ENCODE measurements at regions not wholly inside any gene's neighbourhood (a gene's known extent, or its start where the extent isn't known, plus 50 kb on each side); places are given as distances from the start of the nearest gene placed in this dataset.

DNA sequence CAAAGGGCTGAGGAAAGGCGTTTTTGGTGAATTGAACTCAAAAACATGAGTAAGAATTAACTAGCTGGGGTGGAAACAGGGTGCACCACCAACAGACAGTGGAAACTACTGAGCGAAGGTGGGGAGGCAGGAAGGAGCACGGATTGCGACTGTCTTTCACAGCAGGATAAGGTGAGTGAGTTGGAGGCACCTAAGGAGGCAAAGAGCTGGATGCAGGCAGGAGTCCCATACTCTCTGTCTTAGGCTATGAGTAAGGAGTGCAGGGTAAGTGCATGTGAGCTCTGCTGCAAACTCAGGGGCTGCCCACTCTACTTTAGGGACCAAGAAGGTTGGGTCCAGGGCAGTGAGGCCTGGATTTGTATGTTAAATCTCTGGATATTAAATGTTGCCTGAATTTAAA lies 333.1 kb upstream of the ZNF521 start:
- no peak overlapping the region for H3K27ac Mint-ChIP-seq
- no peaks in the 10 kb centered on the region for H3K4me1 Mint-ChIP-seq (ENCODE audit: low read depth)
- CTCF ChIA-PET = no interaction called here

DNA sequence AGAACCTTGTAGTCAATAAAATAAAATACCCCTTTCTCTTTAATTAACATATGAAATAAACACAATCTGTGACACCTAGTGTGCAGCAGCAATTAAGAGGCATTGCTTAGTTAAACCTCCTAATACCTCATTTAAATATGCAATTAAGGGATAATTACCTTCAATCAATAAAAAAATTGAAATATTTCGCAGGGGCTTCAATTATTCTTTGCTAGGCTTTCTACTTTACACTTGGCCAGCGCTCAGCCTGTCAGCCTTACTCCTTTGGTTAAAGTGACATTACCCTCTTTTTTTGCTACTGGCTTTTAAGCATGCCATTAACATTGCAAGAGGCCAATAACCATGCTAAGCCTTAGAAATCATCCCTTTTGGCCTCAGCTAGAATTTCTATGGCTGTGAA lies 327.5 kb upstream of the ZNF521 start:
- intact Hi-C loops (cut with micrococcal nuclease) = loop anchor here (10.0 kb wide), 1 partner anchor 65 kb away; no protein-coding TSS in a partner anchor
- Mint-ChIP-seq H3K9me3 (no peaks in the 10 kb centered on the region), H3K4me1 (ENCODE audit: low read depth) (no peaks in the 10 kb centered on the region), H3K4me3 (no peak overlapping the region), H3K27ac (no peak overlapping the region), H3K36me3 (ENCODE audit: low read depth) (no peaks in the 10 kb centered on the region), H3K27me3 (ENCODE audit: low read depth) (no peaks in the 10 kb centered on the region)
- CTCF ChIA-PET = no interaction called here
- DNase-seq = no peak

More for the DNA sequence above, 333.1 kb upstream of the ZNF521 start:
- intact Hi-C loops (cut with micrococcal nuclease) = no loop called here
- DNase-seq = no peak
- Mint-ChIP-seq H3K27me3 (ENCODE audit: low read depth) (peaks cover 3% of the 10 kb centered on the region), H3K36me3 (ENCODE audit: low read depth) (no peaks in the 10 kb centered on the region), H3K4me3 (no peak overlapping the region), H3K9me3 (no peaks in the 10 kb centered on the region)

DNA sequence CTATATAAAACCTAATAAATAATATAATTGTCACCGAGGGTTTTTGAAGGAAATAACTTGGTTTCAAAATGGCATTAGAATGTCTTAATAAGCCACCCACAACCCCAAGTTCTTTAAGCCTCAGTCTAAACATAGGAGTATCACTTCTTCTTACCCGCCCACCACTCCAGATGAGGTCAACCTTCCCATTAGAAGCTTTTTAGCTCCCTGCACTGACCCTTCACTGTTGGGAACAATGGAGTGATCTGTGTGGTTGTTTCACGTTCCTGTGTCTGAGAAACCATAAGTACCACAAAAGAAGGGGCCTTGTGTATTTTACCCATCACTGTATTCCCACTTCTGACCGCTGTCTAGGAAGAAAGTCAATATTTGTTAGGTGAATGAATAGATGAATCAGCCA lies 326.3 kb upstream of the ZNF521 start:
- Mint-ChIP-seq H3K9me3 (no peaks in the 10 kb centered on the region), H3K36me3 (ENCODE audit: low read depth) (no peaks in the 10 kb centered on the region), H3K27me3 (ENCODE audit: low read depth) (no peaks in the 10 kb centered on the region), H3K4me3 (no peak overlapping the region), H3K4me1 (ENCODE audit: low read depth) (no peaks in the 10 kb centered on the region), H3K27ac (no peak overlapping the region)
- DNase-seq = no peak
- CTCF ChIA-PET = no interaction called here
- intact Hi-C loops (cut with micrococcal nuclease) = loop anchor here (10.0 kb wide), 1 partner anchor 63 kb away; no protein-coding TSS in a partner anchor

DNA sequence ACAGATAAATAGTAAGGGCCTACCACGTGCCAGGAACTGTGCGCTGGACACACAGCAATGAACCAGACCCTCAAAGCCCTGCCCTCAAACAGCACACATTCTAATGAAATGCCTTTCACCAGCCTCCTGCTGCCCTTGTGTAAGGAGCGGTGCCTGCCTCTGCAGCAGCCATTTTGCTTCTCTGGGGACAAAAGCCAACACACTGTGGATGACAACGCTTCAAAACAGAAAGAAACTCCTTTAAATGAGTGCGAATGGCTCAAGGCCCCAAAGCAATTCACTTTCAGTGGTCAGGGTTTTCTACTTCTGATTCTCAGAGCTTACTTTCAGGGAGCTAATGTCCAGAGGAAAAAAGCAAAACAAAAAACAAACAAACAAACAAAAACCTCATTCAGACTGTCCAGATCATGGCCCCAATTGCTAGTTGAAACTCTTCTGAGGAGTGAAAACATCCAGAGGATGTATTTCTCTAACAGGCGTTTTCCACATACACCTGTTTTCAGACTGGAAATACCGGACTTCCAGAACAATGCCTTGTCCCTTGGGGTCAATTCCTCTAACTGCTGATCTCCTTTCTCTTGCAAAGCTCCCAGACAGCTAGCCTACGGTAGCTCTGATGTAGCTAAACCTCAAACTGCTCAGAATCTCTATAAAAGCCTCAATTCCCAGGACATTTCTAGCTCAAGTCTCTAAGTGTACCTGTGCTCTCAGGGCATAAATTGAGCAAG lies 323.3 kb upstream of the ZNF521 start:
- H3K36me3 Mint-ChIP-seq (ENCODE audit: low read depth) = no peaks in the 10 kb centered on the region
- no peaks in the 10 kb centered on the region for H3K4me1 Mint-ChIP-seq (ENCODE audit: low read depth)
- no peaks in the 10 kb centered on the region for H3K27me3 Mint-ChIP-seq (ENCODE audit: low read depth)
- no peak overlapping the region for H3K4me3 Mint-ChIP-seq
- intact Hi-C loops (cut with micrococcal nuclease) = loop anchor here (10.0 kb wide), 1 partner anchor 60 kb away; no protein-coding TSS in a partner anchor
- no peak for DNase-seq
- CTCF ChIA-PET = no interaction called here
- no peak overlapping the region for H3K27ac Mint-ChIP-seq
- peaks cover 3% of the 10 kb centered on the region for H3K9me3 Mint-ChIP-seq

DNA sequence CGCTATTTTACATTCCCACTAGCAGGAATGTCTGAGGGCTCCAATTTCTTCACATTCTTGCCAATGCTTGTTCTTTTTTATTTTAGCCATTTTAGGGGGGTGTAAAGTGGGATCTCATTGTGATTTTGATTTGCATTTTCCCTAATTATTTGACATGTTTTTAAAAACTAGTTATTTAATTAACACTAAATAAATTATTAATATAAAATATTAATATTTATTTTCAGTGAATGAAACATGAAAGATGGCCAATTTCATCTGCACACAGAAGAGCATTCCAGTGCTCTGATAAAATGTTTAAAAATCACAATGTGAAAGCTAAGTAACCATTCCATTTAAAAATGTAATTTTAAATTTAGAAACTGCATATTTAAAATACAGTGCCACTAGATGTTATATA lies 322.2 kb upstream of the ZNF521 start:
- Mint-ChIP-seq H3K27me3 (ENCODE audit: low read depth) (no peaks in the 10 kb centered on the region), H3K9me3 (peaks cover 7% of the 10 kb centered on the region), H3K4me3 (no peak overlapping the region), H3K36me3 (ENCODE audit: low read depth) (no peaks in the 10 kb centered on the region), H3K4me1 (ENCODE audit: low read depth) (no peaks in the 10 kb centered on the region), H3K27ac (no peak overlapping the region)
- CTCF ChIA-PET = no interaction called here
- DNase-seq = no peak
- intact Hi-C loops (cut with micrococcal nuclease) = loop anchor here (10.0 kb wide), 1 partner anchor 59 kb away; no protein-coding TSS in a partner anchor

DNA sequence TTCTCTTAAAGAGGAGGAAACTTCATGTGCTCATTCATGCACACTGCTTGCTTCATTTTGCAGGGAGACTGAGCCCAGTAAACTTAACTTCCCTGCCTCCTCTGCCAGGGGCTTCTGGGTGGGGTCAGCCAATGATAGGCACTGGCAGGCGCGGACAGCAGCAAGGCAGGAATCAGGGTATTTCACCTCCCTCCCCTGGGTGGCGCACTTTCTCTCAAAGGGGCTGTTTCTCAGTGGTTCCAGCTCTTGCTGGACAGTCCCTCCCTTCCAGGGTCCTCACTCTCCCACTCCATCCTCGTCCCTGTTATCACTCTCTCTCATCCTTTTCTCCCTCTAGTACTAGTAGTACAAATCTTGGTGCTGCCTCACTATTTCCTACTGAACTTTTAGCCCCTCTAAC lies 320.5 kb upstream of the ZNF521 start:
- no peaks in the 10 kb centered on the region for H3K36me3 Mint-ChIP-seq (ENCODE audit: low read depth)
- no peak overlapping the region for H3K4me3 Mint-ChIP-seq
- CTCF ChIA-PET = no interaction called here
- no peak overlapping the region for H3K27ac Mint-ChIP-seq
- intact Hi-C loops (cut with micrococcal nuclease) = loop anchor here (10.0 kb wide), 1 partner anchor 58 kb away; no protein-coding TSS in a partner anchor
- H3K9me3 Mint-ChIP-seq = peaks cover 7% of the 10 kb centered on the region
- no peaks in the 10 kb centered on the region for H3K27me3 Mint-ChIP-seq (ENCODE audit: low read depth)
- H3K4me1 Mint-ChIP-seq (ENCODE audit: low read depth) = no peaks in the 10 kb centered on the region
- DNase-seq = no peak

DNA sequence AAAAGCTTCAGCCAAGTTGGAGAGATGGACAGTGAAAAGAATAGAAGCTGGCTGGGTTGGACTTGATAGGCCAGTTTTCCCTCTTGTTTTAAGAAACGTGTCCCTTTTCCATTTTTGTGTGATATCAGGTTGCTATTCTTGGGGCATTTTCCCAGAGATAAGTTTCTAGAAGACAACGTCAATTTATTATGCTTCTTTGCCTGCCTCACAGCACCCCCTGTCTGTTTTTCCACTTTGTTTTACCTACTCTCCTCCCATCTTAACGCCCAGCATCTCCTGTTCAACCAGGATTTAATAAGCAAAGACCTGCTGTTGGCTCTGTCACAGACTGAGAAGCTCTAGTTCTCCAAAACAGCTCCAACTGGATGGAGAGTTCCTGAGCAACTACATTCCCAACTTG lies 317.8 kb upstream of the ZNF521 start:
- intact Hi-C loops (cut with micrococcal nuclease) = loop anchor here (10.0 kb wide), 1 partner anchor 55 kb away; no protein-coding TSS in a partner anchor
- CTCF ChIA-PET = interaction anchor here (0.6 kb wide), 1 partner anchor 293 kb away, joined by 4 read pairs; no protein-coding TSS in a partner anchor

DNA sequence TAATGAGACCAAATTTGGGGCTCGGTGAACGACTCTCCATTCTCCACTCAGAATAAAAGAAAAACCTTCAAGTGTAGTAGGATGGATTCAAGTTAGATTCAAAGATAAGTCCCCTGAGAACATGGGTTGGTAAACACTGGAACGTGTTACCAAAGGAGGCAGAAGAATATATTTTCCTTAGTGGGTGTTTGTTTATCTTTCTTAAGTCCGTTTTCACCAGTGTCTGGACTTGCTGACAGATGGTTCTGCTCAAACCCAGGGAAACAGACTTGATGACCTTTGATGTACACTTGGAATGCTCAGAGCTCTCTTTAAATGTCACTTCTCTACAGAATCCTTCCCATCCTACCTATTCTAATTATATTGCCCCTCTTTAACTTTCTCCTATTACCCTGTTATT lies 310.3 kb upstream of the ZNF521 start:
- Mint-ChIP-seq H3K27me3 (ENCODE audit: low read depth) (no peaks in the 10 kb centered on the region), H3K4me3 (no peak overlapping the region), H3K4me1 (ENCODE audit: low read depth) (no peaks in the 10 kb centered on the region), H3K36me3 (ENCODE audit: low read depth) (no peaks in the 10 kb centered on the region), H3K27ac (no peak overlapping the region), H3K9me3 (no peaks in the 10 kb centered on the region)
- CTCF ChIA-PET = no interaction called here
- no peak for DNase-seq
- intact Hi-C loops (cut with micrococcal nuclease) = no loop called here

More for the DNA sequence above, 317.8 kb upstream of the ZNF521 start:
- no peak overlapping the region for H3K27ac Mint-ChIP-seq
- H3K36me3 Mint-ChIP-seq (ENCODE audit: low read depth) = no peaks in the 10 kb centered on the region
- no peaks in the 10 kb centered on the region for H3K4me1 Mint-ChIP-seq (ENCODE audit: low read depth)
- H3K27me3 Mint-ChIP-seq (ENCODE audit: low read depth) = no peaks in the 10 kb centered on the region
- H3K9me3 Mint-ChIP-seq = peaks cover 7% of the 10 kb centered on the region
- no peak for DNase-seq
- H3K4me3 Mint-ChIP-seq = no peak overlapping the region

DNA sequence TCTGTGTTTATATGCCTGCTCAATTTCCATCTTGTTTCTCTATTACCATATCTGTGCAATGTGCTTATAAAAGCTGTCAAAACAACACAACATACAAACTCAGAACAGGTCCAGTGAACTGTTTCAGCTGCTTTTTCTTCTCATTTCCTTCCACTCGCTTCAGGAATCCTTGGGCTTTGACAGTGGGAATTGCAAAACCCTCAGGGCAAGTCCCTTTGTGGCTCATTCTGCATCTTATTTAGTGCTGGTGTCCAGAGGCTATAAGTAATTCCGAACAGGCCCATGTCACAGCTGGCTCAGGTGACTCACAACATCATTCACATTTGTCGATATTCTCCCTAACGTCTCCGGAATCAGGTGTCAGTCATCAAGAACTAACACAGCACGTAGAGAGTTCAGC lies 309.9 kb upstream of the ZNF521 start:
- no peaks in the 10 kb centered on the region for H3K27me3 Mint-ChIP-seq (ENCODE audit: low read depth)
- CTCF ChIA-PET = no interaction called here
- no peaks in the 10 kb centered on the region for H3K36me3 Mint-ChIP-seq (ENCODE audit: low read depth)
- intact Hi-C loops (cut with micrococcal nuclease) = no loop called here
- H3K4me1 Mint-ChIP-seq (ENCODE audit: low read depth) = no peaks in the 10 kb centered on the region
- DNase-seq = no peak
- H3K27ac Mint-ChIP-seq = no peak overlapping the region
- no peaks in the 10 kb centered on the region for H3K9me3 Mint-ChIP-seq
- H3K4me3 Mint-ChIP-seq = no peak overlapping the region

DNA sequence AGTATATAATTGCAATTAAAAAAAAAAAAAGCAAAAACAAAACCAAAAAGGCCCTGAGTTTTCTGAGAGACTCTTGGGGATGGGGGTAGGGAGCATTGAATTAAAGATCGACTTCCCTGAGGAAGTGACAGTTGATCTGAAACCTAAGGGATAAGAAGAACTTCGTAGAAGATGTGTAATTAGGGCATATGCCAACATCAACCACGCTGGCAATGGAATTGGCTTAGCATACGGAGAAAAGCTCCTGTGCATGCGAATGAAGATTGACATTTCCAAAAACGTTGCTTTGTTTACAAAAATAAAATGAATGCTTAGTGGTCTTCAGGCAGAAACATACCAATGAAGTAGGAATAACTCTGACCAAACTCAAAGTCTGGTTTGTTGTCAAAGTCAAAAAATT lies 307.6 kb upstream of the ZNF521 start:
- Mint-ChIP-seq H3K27ac (no peak overlapping the region), H3K27me3 (ENCODE audit: low read depth) (no peaks in the 10 kb centered on the region), H3K4me1 (ENCODE audit: low read depth) (no peaks in the 10 kb centered on the region), H3K36me3 (ENCODE audit: low read depth) (no peaks in the 10 kb centered on the region), H3K4me3 (no peak overlapping the region), H3K9me3 (peaks cover 7% of the 10 kb centered on the region)
- DNase-seq = no peak
- intact Hi-C loops (cut with micrococcal nuclease) = no loop called here
- CTCF ChIA-PET = interaction anchor here (0.6 kb wide), 1 partner anchor 17 kb away, joined by 6 read pairs; no protein-coding TSS in a partner anchor

DNA sequence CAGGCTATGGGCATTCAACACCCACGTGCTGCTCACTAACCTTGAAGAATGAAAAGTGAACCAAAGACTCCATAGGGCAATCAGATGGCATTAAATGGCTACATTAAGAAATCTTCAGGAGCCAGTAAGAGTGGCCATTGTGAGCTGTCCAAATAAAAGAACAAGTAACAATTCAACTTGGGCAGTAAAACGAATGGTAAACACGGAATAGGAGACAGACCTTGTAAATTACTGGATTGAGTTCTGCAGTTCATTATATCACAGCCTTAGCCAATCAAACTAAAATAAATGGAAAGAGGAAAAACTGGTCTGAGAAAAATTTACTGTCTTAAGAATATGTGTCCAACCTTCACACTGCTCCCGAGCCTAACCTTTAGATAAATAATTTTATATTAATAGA lies 306.5 kb upstream of the ZNF521 start:
- no peaks in the 10 kb centered on the region for H3K4me1 Mint-ChIP-seq (ENCODE audit: low read depth)
- CTCF ChIA-PET = no interaction called here
- no peak overlapping the region for H3K4me3 Mint-ChIP-seq
- H3K36me3 Mint-ChIP-seq (ENCODE audit: low read depth) = no peaks in the 10 kb centered on the region
- intact Hi-C loops (cut with micrococcal nuclease) = no loop called here
- H3K27me3 Mint-ChIP-seq (ENCODE audit: low read depth) = no peaks in the 10 kb centered on the region
- DNase-seq = no peak
- peaks cover 7% of the 10 kb centered on the region for H3K9me3 Mint-ChIP-seq
- no peak overlapping the region for H3K27ac Mint-ChIP-seq

DNA sequence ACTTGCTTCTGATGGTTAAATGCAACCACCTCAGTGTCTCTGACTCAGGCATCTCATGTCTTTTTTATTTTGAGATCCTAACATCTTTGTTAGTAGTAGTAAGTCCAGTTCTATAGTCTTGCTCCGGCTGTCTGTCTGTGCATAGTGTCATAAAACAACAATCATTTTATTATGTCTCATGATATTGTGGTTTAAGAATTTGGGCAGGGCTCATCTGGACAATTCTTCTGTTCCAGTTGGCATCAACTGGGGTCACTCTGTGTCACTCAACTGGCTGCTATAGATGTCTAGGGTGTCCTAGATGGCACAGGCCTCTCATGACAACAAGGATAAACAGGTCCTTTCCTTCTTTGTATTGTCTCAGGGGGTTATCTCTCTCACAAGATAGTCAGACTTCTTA lies 299.6 kb upstream of the ZNF521 start:
- H3K9me3 Mint-ChIP-seq = peaks cover 7% of the 10 kb centered on the region
- intact Hi-C loops (cut with micrococcal nuclease) = no loop called here
- H3K36me3 Mint-ChIP-seq (ENCODE audit: low read depth) = no peaks in the 10 kb centered on the region
- no peaks in the 10 kb centered on the region for H3K27me3 Mint-ChIP-seq (ENCODE audit: low read depth)
- H3K4me3 Mint-ChIP-seq = no peak overlapping the region
- CTCF ChIA-PET = no interaction called here
- H3K27ac Mint-ChIP-seq = no peak overlapping the region
- no peaks in the 10 kb centered on the region for H3K4me1 Mint-ChIP-seq (ENCODE audit: low read depth)
- no peak for DNase-seq

DNA sequence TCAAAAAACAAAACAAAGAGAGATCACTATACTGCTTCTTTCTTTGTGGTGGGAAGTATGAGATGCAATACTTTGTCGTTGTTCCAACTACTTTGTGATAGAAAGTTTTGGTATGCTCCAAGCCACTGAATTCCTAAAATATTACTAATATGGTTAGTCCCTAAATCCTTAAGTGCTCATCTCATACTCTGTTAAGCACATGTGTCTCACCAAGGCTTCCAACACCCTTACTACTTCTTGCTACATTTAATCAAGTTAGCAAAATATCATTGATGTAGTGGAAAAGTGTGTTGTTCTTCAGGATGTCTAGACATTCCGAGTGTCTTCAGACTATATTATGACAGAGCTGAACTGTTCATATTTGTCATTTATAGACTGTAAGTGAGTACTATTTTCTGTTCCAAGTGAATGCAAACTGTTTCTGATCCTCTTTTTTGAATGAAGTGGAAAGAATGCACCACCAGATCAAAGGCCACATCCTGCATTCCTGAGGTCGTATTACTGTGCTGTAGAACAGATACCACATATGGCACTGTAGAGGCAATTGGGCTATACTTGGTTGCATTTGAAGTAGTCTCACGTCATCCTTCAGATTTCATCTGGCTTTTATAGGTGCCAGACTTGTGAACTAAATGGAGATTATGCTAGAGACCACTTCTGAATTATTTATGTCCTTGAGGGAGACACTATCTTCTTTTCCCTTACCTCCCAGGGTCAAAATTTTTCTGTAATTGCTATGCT lies 298.4 kb upstream of the ZNF521 start:
- DNase-seq = no peak
- Mint-ChIP-seq H3K36me3 (ENCODE audit: low read depth) (no peaks in the 10 kb centered on the region), H3K4me3 (no peak overlapping the region), H3K9me3 (peaks cover 4% of the 10 kb centered on the region), H3K27me3 (ENCODE audit: low read depth) (no peaks in the 10 kb centered on the region), H3K27ac (no peak overlapping the region), H3K4me1 (ENCODE audit: low read depth) (no peaks in the 10 kb centered on the region)
- intact Hi-C loops (cut with micrococcal nuclease) = no loop called here
- CTCF ChIA-PET = no interaction called here
